Thyroid gland (tissue), 4 donors: ENCODE measurements at regions not wholly inside any gene's neighbourhood (a gene's known extent, or its start where the extent isn't known, plus 50 kb on each side); places are given as distances from the start of the nearest gene placed in this dataset.

Source experiments
- POLR2A ChIP-seq, 2 donors: fragments of 450-650 bp; IDR thresholded peaks; one replicate each; pipeline ENCODE4 v1.6.1; 2017; ENCODE audit warnings: antibody characterized with exemption in 2 of 2, mild to moderate bottlenecking in 2 of 2, moderate library complexity in 1 of 2
- TF ChIP-seq, protein P1 (sequence below), 6 experiments: fragments of 200-600 bp in 3 of 6; fragments of 450-650 bp in 3 of 6; sonication (generic) in 3 of 6; IDR thresholded peaks; one replicate each; pipeline ENCODE4 v1.5.1; 2016 to 2019; ENCODE audit warnings: antibody characterized with exemption in 6 of 6, mild to moderate bottlenecking in 2 of 6, inconsistent platforms in 1 of 6, moderate library complexity in 1 of 6

DNA sequence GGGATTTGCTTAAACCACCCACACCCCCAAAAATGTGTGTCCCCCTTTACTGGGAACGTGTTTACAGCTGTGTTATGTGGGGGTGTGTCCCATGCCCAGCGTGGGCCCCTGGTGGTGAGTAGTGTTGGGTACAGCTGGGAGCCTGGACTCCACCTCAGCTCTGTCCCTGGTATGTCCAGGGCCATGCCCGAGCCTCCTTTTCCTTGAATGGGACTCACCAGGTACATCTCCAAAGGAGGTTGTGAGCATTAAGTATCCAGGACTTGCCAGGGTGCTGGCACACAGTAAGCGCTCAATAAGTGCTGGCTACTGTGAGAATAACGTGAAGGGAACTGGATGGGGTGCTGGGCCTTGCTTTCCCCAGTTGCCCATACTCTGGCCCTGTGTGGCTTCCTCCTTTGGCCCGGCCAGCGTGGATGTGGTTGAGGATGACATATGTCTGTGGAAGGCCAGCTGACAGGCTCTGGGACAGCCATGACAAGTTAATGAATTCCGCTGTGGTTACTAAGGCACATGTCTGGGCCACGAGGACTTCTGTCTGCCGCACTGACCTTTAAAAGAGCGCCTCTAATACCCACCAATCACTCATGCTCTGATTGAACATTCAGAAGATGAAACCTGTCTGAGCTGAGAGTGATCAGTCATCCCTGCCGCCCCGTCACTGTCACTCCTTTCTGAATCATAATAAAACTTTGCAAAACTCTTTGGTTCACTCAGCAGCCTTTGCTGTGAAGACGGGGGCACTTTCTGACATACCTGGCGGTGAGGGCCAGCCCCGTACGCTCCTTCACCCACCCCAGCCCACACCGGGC is 74.7 kb downstream of the DIO3 start:
- TF ChIP-seq, protein P1, sequence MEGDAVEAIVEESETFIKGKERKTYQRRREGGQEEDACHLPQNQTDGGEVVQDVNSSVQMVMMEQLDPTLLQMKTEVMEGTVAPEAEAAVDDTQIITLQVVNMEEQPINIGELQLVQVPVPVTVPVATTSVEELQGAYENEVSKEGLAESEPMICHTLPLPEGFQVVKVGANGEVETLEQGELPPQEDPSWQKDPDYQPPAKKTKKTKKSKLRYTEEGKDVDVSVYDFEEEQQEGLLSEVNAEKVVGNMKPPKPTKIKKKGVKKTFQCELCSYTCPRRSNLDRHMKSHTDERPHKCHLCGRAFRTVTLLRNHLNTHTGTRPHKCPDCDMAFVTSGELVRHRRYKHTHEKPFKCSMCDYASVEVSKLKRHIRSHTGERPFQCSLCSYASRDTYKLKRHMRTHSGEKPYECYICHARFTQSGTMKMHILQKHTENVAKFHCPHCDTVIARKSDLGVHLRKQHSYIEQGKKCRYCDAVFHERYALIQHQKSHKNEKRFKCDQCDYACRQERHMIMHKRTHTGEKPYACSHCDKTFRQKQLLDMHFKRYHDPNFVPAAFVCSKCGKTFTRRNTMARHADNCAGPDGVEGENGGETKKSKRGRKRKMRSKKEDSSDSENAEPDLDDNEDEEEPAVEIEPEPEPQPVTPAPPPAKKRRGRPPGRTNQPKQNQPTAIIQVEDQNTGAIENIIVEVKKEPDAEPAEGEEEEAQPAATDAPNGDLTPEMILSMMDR (IDR thresholded peaks at IDR 0.05): no peak
- TF ChIP-seq POLR2A (IDR thresholded peaks at IDR 0.05): no peak
